ENCODE measurements at regions not wholly inside any gene's neighbourhood (a gene's known extent, or its start where the extent isn't known, plus 50 kb on each side); places are given as distances from the start of the nearest gene placed in this dataset.

- TF ChIP-seq JUND (IDR thresholded peaks at IDR 0.05) (no peak), FOXA2 (IDR thresholded peaks at IDR 0.05) (no peak), RXRA (IDR thresholded peaks at IDR 0.05) (no peak), FOXA1 (IDR thresholded peaks at IDR 0.05) (no peak), HNF4G (IDR thresholded peaks at IDR 0.05) (no peak), GABPA (IDR thresholded peaks at IDR 0.05 in 1 of 2, conservative IDR thresholded peaks at IDR 0.05 in 1 of 2) (no peak), HNF4A (conservative IDR thresholded peaks at IDR 0.05) (no peak), CTCF (IDR thresholded peaks at IDR 0.05; ENCODE audit: low read depth, low read length, missing input control) (no peak), REST (IDR thresholded peaks at IDR 0.05) (no peak), TAF1 (conservative IDR thresholded peaks at IDR 0.05) (no peak), EGR1 (IDR thresholded peaks at IDR 0.05; ENCODE audit: low read depth in 2 of 2) (no peak), NR2F2 (IDR thresholded peaks at IDR 0.05) (no peak), ATF3 (IDR thresholded peaks at IDR 0.05) (no peak), RAD21 (IDR thresholded peaks at IDR 0.05) (no peak), SP1 (IDR thresholded peaks at IDR 0.05) (no peak), ZBTB33 (IDR thresholded peaks at IDR 0.05) (no peak), YY1 (IDR thresholded peaks at IDR 0.05) (no peak), MAX (IDR thresholded peaks at IDR 0.05) (no peak)
- DNase-seq (ENCODE audit: low spot score) = no peak
- Histone ChIP-seq H3K9me3 (ENCODE audit: control insufficient read depth in 4 of 4, low read length in 3 of 4) (peaks cover 0 to 4% (median 2%) of the 10 kb centered on the region in 4 donors), H3K27ac (ENCODE audit: low read depth in 1 of 2, low read length in 2 of 2) (no peak overlapping the region), H3K4me3 (ENCODE audit: low read depth in 1 of 3, low read length in 3 of 3) (no peak overlapping the region), H3K36me3 (ENCODE audit: control insufficient read depth in 4 of 4, insufficient read depth in 3 of 4, low read depth in 1 of 4, low read length in 3 of 4) (no peaks in the 10 kb centered on the region), H3K9ac (ENCODE audit: low read depth in 1 of 2, low read length in 2 of 2) (no peak overlapping the region), H3K4me1 (ENCODE audit: control insufficient read depth in 4 of 4, insufficient read depth in 4 of 4, low read length in 3 of 4) (no peaks in the 10 kb centered on the region), H3K27me3 (ENCODE audit: control insufficient read depth in 4 of 4, insufficient read depth in 4 of 4, low read length in 3 of 4) (no peaks in the 10 kb centered on the region)
- 86% methylated on average over 6 of the region's 6 CpGs for WGBS
Observed at GRCh38 chr2:16296038-16296290, 355.6 kb downstream of the MYCN start.

- WGBS = 91% methylated on average over 7 of the region's 7 CpGs
- TF ChIP-seq CTCF (IDR thresholded peaks at IDR 0.05; ENCODE audit: low read depth, low read length, missing input control) = no peak
- Histone ChIP-seq H3K27ac (ENCODE audit: low read depth in 1 of 2, low read length in 2 of 2) (no peak overlapping the region), H3K4me3 (ENCODE audit: low read depth in 1 of 3, low read length in 3 of 3) (no peak overlapping the region), H3K36me3 (ENCODE audit: control insufficient read depth in 4 of 4, insufficient read depth in 3 of 4, low read depth in 1 of 4, low read length in 3 of 4) (no peaks in the 10 kb centered on the region), H3K9me3 (ENCODE audit: control insufficient read depth in 4 of 4, low read length in 3 of 4) (no peaks in the 10 kb centered on the region), H3K4me1 (ENCODE audit: control insufficient read depth in 4 of 4, insufficient read depth in 4 of 4, low read length in 3 of 4) (no peaks in the 10 kb centered on the region), H3K9ac (ENCODE audit: low read depth in 1 of 2, low read length in 2 of 2) (no peak overlapping the region), H3K27me3 (ENCODE audit: control insufficient read depth in 4 of 4, insufficient read depth in 4 of 4, low read length in 3 of 4) (no peaks in the 10 kb centered on the region)
- no peak for DNase-seq (ENCODE audit: low spot score)
Observed at GRCh38 chr2:16294791-16295190, 354.4 kb downstream of the MYCN start.
